Liver (tissue), 3 donors: ENCODE measurements at regions not wholly inside any gene's neighbourhood (a gene's known extent, or its start where the extent isn't known, plus 50 kb on each side); places are given as distances from the start of the nearest gene placed in this dataset.

Experiments used
- ATF3 ChIP-seq: IDR thresholded peaks from 2 replicates; pipeline ENCODE4 v1.6.1; 2016; ENCODE audit warnings: antibody characterized with exemption
- CTCF ChIP-seq: fragments of 150-350 bp; IDR thresholded peaks from 2 replicates; pipeline ENCODE4 v1.5.1; 2017; ENCODE audit warnings: improper control_type of control experiment, low read depth, low read length; ENCODE audit not compliant: missing input control
- EGR1 ChIP-seq, 2 donors: IDR thresholded peaks; 2 replicates each; pipeline ENCODE4 v1.6.1; 2016 to 2018; ENCODE audit warnings: antibody characterized with exemption in 2 of 2, low read depth in 2 of 2
- GABPA ChIP-seq, 2 donors: IDR thresholded peaks in 1 of 2; conservative IDR thresholded peaks in 1 of 2; 2 replicates each; pipeline ENCODE4 v1.6.1; 2016; ENCODE audit warnings: antibody characterized with exemption in 2 of 2, mild to moderate bottlenecking in 1 of 2, moderate library complexity in 1 of 2
- JUND ChIP-seq, 2 donors: IDR thresholded peaks; 2 replicates each; pipeline ENCODE4 v1.6.1; 2016; ENCODE audit warnings: antibody characterized with exemption in 2 of 2
- TAF1 ChIP-seq: conservative IDR thresholded peaks from 2 replicates; pipeline ENCODE4 v1.6.1; 2016; ENCODE audit warnings: antibody characterized with exemption, mild to moderate bottlenecking
- donor health status: healthy.
- donor health status: healthy.

- TF ChIP-seq CTCF = no peak
- no peak for TF ChIP-seq JUND (IDR thresholded peaks at IDR 0.05)
- TF ChIP-seq TAF1 = no peak
- TF ChIP-seq ATF3 = no peak
- no peak for TF ChIP-seq EGR1 (IDR thresholded peaks at IDR 0.05; ENCODE audit: low read depth in 2 of 2)
- no peak for TF ChIP-seq GABPA (IDR thresholded peaks at IDR 0.05 in 1 of 2, conservative IDR thresholded peaks at IDR 0.05 in 1 of 2)
These were observed 620.5 kb downstream of the TLR4 start for GRCh38 chr9:118324706-118325105.
